GM21737 (cell line): ENCODE measurements at regions not wholly inside any gene's neighbourhood (a gene's known extent, or its start where the extent isn't known, plus 50 kb on each side); places are given as distances from the start of the nearest gene placed in this dataset.

ENCODE experiments used
- ATAC-seq: cut with Tn5 transposase; IDR thresholded peaks from one replicate; pipeline ENCODE4 v1.9.1; 2021; ENCODE audit warnings: mild to moderate bottlenecking, moderate library complexity; ENCODE audit not compliant: unreplicated experiment

DNA sequence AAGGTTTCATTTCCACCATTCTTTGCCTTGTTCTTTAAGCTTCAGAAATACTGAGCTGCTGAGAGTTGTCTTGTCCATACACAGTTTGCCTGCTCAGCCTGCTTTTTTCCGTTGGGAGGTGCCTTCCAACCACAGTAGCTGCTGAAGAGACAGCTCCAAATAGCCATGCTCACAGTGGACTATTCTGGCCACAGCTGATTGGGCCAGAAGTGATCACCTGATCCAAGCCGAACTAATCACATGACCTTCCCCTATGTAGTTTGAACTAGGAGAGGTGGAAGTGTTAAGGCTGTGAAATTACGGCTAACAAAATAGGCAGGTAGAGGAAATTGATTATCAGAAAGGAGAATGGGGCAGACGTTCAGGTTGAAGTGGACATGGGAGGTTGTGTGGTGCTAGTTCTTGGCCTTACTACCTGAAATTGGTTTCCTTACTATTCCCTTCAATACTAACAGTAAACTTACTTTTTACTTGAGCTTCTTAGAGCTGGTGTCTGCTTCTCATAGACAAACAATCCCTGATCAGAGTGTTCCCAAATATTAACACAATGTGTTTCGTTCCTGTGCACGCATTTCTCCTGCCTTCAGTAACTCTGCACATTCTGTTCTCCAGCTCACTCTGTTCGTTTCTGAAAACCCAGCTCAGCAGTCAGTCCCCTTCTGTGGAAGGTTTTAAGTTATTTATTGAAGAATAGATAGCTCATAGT, 136.1 kb downstream of the RWDD3 start:
- ATAC-seq = no peak

DNA sequence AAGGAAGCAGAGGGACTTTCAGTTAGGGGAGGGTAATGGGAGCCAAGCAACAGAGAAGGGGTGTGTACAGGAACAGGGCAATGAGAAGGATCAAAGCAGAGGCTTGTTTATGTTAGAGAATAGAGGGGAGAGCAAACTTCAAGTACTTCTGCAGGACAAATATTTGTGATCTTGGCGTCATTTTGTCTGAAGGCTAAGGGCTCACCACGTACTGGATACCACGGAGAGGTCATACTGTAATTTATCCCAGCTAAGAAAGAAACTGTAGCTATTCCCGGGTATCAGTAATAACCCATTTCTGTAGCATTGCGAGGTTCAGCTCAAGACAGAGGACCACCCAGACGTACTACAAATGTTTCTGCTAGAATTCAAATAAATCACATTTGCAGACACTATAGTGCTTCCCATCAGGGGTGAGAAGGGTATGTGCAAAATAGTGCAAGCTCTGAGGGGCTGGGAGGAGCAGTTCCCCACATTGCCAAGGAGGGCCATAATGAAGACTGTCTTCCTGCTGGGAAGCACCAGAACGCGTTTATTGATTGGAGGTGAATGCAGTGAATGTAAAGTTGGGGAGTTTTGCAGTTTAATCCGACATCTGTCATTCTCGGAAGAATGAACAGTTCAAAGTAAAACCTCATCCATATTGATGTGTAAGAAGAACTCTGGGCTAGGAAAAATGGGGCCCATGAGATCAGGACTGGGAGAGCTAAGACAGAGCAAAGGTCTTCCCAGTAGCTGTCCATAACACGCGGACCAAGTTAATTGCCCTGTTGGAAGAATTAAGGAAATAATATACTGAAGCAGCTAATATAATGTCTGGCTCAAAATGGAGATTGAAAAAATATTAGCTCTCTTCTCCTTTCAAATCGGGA, 136.9 kb downstream of the RWDD3 start:
- ATAC-seq = no peak

DNA sequence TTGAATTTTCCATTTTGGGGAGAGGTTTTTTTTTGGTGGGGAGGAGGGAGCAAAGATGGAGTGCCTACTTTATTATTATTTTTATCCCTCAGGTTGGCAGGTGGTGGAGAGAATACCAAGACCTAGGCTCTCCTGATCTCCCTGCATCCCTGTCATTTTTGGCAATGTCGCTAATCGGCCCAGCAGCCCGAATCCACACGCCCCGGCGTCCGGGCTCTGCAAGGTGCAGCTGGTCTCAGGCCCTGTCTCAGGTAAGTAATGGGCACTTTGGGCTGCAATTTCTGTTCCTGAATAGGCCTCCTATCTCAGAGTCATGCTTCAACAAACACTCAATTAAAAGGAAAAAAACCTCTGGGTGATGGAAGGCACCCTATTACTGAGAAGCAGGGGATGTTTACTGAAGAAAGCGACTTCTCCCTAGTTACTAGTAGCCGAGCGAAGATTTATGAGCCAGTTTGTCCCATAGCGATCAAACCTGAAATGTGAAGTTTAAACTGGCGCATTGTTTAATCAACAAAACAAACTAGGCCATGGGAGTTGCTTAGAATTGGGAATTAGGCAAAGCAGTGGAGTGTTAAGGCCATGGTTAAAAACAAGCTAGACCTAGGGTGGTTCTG, 137.8 kb downstream of the RWDD3 start:
- ATAC-seq = no peak

DNA sequence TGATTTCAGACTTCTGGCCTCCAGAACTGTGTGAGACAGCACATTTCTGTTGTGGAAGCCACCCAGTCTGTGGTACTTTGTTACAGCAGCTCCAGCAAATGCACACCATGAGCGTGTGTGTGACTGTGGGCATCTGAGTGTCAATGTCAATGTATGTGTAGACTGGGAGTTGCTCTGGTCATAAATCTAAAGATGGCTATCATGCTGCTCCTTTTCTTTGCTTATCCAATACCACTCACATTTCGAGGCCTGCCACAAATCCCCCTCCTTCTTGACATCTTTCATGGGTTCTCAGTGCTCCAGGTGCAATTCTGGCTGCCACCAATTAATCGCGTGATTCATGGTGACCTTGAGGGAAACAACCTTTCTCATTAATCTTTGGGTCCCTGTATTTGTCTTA, 141.2 kb downstream of the RWDD3 start:
- ATAC-seq = no peak

DNA sequence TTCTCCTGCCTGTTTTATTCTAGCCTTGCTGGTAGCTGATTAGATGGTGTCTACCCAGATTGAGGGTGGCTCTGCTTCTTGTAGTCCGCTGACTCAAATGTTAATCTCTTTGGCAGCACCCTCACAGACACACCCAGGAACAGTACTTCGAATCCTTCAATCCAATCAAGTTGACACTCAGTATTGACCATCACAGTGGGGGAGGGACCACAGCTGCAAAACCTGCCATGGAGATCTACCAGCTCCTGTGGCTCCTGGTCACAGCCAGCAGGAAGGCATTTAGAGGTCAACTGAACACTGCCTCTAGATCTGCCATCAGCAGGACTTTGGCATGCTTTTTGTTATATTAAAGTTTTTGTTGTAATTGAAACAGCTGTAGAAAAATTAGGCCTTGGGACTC, 146.9 kb downstream of the RWDD3 start:
- ATAC-seq = no peak

DNA sequence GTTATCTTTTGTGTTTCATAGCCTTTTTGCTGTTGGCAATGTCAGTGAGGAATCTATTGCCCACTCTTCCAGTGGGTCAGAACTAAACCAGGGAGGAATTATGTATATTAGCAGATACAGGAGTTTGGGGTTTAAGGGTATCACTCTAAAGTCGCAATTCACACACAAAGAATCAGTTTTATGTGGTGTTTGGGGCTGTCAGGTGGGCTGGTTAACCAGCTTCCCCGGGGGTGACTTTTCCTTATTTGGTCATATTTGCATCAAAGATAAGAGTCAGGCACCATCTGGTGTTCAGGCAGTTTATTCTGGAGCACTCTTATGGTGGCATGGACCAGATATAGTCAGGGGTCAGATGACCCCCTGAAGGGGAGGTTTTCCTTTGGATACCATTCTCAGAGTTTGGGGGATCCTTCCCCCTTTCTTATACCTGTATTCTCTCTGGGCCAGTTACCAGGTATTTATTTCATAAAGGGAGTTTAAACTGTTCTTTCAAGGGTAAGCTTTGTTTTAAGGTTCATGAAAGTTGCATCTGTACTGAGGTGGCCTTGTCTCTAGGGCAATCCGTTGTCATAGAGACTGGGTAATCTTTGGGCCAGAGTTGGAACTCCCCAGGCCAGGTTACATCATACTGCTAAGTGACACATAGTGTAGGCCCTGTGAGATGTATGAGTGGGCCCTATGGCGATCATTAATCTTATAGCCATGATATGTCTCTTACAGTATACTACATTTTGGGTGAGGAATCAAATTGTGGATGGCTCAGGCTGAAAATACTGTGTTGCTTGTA, 148.2 kb downstream of the RWDD3 start:
- ATAC-seq = no peak

DNA sequence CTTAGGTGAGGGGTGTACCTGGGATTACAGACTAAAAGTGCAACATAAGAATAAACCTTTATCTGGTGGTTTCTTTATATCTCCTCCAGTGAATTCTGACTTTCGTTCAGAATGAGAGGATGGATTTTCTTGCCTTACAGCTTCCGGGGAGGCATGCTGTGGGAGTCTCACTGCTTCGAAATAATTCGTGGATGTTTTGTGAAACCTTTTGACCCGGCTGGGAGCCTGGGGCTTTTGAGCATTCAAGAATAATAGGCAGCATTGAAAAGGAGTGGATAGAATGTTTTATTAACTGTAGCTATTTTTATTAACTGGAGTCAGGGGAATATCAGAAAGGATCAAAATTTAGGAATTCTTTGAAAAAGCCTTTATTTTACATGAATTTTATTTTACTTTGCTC, 149.1 kb downstream of the RWDD3 start:
- ATAC-seq = no peak

DNA sequence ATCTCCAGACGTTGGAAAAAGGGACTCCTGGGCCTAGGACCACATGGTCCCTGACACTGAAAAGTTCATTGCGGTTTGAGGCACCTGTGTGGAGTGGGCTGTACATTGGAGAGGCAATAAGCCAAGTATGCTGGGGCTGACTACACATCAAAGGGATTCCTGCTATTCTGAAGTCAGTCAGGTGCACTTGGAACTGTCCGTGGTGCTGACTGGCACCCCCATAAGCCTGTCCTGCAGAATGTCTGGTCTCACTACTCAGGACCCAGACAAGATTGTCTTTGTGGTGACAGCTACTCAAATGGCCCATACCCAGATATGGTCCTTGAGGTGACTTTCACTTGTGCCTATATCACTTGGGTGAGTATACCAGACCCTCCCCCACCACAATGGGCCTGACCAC, 150.6 kb downstream of the RWDD3 start:
- no peak for ATAC-seq

DNA sequence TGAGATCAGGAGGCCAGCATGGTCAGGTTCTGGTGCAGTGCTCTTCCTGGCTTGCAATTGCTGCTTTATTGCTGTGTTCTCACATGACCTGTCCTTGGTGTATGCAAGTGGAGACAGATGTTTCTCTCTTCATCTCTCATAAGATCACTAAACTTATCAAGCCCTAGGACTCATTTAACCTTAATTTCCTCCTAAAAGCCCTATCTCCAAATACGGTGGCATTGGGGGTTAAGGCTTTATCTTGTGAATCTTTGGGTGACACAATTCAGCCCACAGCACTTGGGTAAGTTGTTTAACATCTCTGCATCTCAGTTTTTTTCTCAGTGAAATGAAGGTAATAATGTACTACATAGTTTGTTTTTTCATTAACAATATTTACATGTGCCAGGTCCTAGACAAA, 152.4 kb downstream of the RWDD3 start:
- ATAC-seq = no peak

DNA sequence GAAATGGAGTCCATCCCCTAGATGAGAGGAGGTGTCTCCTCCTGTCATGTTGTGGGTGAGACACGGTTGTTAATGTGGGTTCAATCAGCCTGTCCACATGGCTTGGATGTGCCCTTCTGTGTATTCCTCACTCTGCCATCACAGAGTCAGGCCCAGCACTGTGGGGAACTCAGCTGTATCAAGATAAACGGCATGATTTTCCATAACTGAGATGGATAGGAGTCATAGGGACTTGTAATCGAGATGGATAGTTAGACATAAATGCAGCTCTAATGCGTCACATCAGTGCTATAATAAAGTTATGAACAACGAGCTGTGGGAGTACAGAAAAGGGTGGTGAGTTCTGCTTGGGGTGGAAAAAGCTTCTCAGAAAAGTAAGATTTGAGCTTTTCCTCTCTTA, 152.9 kb downstream of the RWDD3 start:
- no peak for ATAC-seq

DNA sequence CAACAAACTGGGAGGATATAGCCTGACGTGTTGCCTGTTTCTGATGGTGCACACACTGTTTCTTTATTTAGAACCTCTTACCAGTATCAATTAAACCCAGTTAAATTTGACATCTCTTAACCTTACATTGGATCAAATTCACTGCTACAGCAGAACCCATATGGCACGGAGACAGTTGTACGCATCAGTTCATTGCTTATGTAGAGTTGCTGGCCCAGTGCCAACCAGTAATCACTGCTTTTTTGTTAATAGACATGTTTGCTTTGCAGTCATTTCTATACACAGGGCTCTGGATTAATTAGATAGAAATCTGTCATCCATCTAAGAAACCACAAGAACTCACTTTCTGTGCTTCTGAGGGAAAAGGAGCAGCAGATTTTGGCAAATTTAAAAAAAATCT, 154.0 kb downstream of the RWDD3 start:
- no peak for ATAC-seq

DNA sequence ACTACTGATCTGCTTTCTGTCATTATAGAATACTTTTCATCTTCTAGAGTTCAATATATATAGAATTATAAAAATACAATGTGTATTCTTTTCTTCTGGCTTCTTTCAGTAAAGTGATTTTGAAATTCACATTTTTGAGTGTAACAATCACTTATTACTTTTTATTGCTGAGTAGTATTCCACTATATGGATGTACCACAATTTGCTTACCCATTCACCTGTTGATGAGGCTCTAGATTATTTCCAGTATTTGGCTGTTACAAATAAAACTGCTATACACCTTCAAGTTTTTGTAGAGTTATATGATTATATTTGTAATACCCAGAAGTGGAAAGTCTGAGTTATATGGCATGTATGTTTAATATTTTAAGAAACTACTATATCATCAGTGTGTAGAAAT, 159.4 kb downstream of the RWDD3 start:
- no peak for ATAC-seq

DNA sequence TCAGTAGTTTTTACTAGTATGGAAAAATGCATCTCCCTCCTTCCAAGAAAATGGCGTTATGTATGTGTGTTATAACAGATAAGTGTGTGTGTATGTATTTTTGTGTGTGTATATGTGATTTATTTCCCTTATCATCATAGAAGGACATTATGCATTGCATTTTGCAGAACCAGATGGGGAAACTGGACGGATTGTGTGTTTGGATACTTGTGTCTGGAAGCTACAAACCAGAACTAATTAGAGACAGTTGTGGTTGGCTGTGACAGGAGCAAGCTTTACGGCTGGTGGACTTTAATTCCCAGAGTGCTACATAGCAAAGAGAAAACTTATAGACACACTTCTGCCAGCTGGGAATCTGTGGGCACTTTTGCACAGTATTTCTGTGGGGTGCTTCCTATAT, 162.5 kb downstream of the RWDD3 start:
- no peak for ATAC-seq

DNA sequence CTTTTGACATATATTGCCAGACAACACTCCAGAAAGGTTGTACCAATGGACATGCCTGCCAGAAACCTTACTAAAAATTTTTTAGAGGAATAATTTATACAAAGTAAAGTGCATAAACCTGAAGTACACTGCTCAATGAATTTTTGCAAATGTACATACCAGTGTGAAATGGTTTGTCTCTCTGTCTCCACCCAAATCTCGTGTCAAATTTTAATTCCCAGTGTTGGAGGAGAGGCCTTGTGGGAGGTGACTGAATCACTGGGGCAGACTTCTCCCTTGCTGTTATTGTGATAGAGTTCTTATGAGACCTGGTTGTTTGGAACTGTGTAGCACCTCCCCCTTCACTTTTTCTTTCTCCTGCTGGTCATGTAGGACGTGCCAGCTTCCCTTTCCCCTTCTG, 168.8 kb downstream of the RWDD3 start:
- ATAC-seq = no peak

DNA sequence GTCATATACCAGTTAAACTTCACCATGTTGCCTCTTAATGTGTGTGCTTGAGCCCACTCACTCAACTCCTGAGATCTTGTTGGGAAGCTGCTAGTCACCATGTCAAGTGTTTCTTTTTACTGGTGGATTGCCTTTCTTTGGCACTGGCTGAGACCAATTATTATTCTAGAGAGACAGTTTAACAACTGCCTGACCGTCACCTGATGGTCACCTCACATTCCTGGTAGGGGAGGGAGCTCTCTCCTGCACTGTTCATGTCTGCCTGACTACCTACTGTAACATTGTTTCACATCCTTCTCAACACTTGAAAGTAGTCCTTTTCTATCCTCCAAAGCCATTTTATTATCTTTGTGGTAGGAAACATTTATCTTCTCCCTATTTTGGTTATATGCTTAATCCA, 172.3 kb downstream of the RWDD3 start:
- ATAC-seq = no peak

DNA sequence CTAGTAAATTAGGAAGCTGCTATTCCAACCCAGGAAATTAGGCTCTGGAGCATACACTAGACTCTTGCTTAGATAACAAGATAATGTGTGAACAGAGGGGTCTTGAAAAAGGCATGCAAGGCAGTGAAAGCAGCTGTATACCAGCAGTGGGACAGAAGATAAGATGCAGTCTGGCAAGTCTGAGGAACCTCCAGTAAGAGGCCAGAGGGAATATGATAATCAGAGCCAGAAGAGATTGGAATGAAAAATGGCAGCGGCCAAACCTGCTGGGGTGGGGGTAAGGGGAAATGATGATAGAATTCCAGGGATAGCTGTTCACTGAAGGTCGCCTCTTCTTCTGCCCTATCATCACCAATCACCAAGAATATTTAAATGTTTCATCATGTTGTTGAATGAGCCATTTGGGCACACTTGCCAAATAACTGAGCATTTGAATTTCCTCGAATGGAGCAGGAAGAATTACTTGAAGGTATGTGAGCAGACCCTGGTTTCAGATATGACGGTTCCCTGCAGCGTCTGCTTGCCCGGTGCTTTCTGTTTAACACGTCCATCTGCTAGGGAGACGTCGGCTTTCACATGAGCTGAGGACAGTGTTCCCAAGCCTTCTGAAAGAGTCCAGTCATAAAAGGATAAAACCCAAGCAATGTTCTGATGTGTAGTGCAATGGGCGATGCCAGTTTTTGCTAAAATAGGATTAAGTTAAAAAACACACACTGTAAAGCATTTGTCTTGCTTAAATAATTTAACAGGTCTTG, 173.3 kb downstream of the RWDD3 start:
- ATAC-seq = no peak

DNA sequence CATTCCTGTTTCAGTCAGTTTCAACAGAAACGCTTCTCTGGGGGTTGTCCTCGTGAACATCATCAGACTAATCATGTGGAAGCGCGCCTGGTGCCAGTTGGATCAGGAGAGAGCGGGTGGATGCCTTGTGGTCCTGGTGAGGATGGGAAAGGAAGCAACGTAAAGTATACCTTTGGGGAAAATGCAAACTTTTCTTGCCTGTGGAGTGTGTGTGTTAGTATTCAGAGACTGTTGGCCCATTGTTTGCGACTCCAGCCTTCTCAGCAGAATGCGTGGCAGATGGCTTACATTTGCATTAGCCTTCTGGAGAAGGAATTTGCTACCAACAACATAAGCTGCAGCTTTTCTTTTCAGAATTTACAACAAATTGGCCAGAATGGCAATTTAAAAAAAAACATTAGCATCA, 173.9 kb downstream of the RWDD3 start:
- ATAC-seq = no peak

DNA sequence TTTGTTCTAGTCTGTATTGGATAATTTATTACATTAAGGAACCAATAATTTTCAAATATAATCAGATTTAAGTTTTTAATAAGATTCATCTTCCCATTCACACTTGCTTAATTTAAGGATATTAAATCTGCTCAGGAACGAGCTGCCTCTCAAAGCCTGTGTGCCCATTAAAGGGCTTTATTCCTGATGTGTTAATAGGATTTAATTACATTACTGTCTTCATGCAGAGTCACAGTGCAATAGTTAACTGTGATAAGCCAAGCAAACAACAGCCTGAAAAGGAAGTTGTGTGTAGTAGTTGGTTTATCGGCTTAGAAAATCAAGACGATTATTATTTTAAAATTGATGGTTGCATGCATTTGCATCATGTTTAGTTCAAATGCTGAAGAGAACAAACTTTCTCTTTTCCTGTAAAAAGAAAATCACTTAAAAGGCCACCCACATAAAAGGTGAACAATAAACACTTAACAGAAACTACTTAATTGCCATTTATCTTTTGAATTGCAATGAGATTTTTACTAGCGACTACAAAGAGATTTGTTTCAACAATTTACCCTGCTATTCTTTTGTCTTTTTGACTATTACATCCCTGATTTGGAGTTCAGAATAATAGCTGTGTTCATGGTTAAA, 174.6 kb downstream of the RWDD3 start:
- ATAC-seq = no peak

DNA sequence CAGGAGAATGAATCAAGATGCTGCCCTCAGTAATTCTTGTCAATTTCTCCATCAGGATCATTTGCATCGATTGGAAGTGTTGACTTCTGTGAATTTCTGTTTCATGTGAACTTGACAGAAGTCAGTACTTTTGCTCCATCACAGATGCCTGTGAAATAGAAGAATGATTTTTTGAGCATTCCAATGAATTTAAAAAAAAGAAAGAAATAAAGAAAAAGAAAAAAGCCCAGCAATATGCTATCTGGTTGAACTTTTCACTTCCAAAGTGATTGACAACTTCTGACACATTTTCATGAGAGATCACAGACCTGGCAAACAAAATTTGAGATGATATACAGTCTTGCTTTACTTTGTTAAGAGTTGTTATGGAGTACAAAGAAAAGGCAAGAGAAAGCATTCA, 175.3 kb downstream of the RWDD3 start:
- ATAC-seq = no peak

DNA sequence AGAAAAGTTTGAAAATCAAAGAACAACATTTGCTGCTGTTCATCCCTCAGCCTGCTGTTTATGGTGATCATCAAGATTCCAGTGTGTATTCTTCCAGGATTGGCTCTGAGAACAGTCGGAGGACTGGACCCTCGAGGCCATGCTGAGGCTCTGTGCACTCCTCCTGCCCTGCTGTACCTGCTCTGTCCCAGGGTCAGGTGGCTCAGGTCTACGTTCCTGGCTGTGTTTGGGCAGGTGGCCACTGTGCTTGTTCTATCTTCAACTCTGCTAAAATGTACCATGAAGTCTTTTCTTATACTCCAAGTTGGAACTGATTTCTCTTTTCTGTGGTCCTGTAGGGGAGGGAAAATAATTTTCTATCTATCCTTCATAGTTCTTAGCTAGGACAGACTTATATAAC, 175.9 kb downstream of the RWDD3 start:
- ATAC-seq = no peak
